CD14-positive monocyte (primary cell): ENCODE measurements at regions not wholly inside any gene's neighbourhood (a gene's known extent, or its start where the extent isn't known, plus 50 kb on each side); places are given as distances from the start of the nearest gene placed in this dataset.

Source experiments
- DNase-seq, 3 donors: peaks; one replicate each; pipeline ENCODE4 v3.0.0-alpha.2; 2011 to 2022
- H2AFZ ChIP-seq: 2 replicates; pipeline ENCODE4 v1.6.0; 2012; ENCODE audit warnings: mild to moderate bottlenecking, low read depth, low read length, inconsistent platforms; ENCODE audit not compliant: insufficient read depth, poor library complexity, severe bottlenecking
- H3K27ac ChIP-seq, 2 donors: 1 replicate in 1 of 2; 2 replicates in 1 of 2; pipeline ENCODE4 v1.5.1; 2012 to 2013; ENCODE audit warnings: low read length in 2 of 2, control low read depth in 1 of 2, inconsistent platforms in 1 of 2, low read depth in 1 of 2, mild to moderate bottlenecking in 1 of 2
- H3K27me3 ChIP-seq, 2 donors: one replicate each; pipeline versions ENCODE4 v1.6.0 to v1.6.1; 2011 to 2013; ENCODE audit warnings: low read length in 2 of 2; ENCODE audit not compliant: control insufficient read depth in 2 of 2, insufficient read depth in 2 of 2
- H3K36me3 ChIP-seq, 2 donors: replicated peaks in 1 of 2; 1 replicate in 1 of 2; 2 replicates in 1 of 2; pipeline versions ENCODE4 v1.5.1 to v1.6.1; 2012 to 2013; ENCODE audit warnings: low read length in 2 of 2, control low read depth in 1 of 2, inconsistent platforms in 1 of 2, mild to moderate bottlenecking in 1 of 2; ENCODE audit not compliant: insufficient read depth in 2 of 2, control insufficient read depth in 1 of 2
- H3K4me1 ChIP-seq, 2 donors: 1 replicate in 1 of 2; 2 replicates in 1 of 2; pipeline versions ENCODE4 v1.5.1 to v1.6.1; 2012 to 2013; ENCODE audit warnings: low read length in 2 of 2, control low read depth in 1 of 2, inconsistent platforms in 1 of 2, mild to moderate bottlenecking in 1 of 2, moderate library complexity in 1 of 2; ENCODE audit not compliant: insufficient read depth in 2 of 2, control insufficient read depth in 1 of 2
- H3K4me2 ChIP-seq: replicated peaks from 2 replicates; pipeline ENCODE3; 2012; ENCODE audit warnings: low read length, moderate library complexity, mild to moderate bottlenecking; ENCODE audit not compliant: poor library complexity, severe bottlenecking; ENCODE audit errors: extremely low read depth
- H3K4me3 ChIP-seq, 3 experiments: fragments of 200-600 bp in 1 of 3; sonication (generic) in 1 of 3; replicated peaks in 1 of 3; 1 replicate in 2 of 3; 2 replicates in 1 of 3; pipeline ENCODE4 v1.5.1; 2011 to 2013; ENCODE audit warnings: low read length in 3 of 3, mild to moderate bottlenecking in 3 of 3, control low read depth in 2 of 3, low read depth in 2 of 3, inconsistent platforms in 1 of 3, moderate library complexity in 1 of 3
- H3K79me2 ChIP-seq: 2 replicates; pipeline ENCODE4 v1.6.0; 2012; ENCODE audit warnings: mild to moderate bottlenecking, control low read depth, inconsistent platforms, low read length, moderate library complexity; ENCODE audit not compliant: insufficient read depth
- H3K9ac ChIP-seq: 2 replicates; pipeline ENCODE4 v1.6.0; 2017; ENCODE audit warnings: low read length, mild to moderate bottlenecking; ENCODE audit not compliant: insufficient read depth, poor library complexity, severe bottlenecking
- H3K9me3 ChIP-seq, 2 donors: replicated peaks in 1 of 2; 1 replicate in 1 of 2; 2 replicates in 1 of 2; pipeline versions ENCODE4 v1.5.1 to v1.6.1; 2012 to 2013; ENCODE audit warnings: low read length in 2 of 2, control low read depth in 1 of 2; ENCODE audit not compliant: control insufficient read depth in 1 of 2, insufficient read depth in 1 of 2
- H4K20me1 ChIP-seq: 2 replicates; pipeline ENCODE4 v1.6.0; 2012; ENCODE audit warnings: mild to moderate bottlenecking, low read length, control low read depth, moderate library complexity; ENCODE audit not compliant: insufficient read depth
- H3K27ac Mint-ChIP-seq, 7 donors: one replicate each; pipeline ENCODE4 v1.8.0; 2020; ENCODE audit warnings: mild to moderate bottlenecking in 7 of 7, mixed read lengths in 7 of 7, moderate library complexity in 6 of 7, inconsistent platforms in 2 of 7
- H3K27me3 Mint-ChIP-seq, 3 donors: one replicate each; pipeline ENCODE4 v1.8.0; 2021 to 2022; ENCODE audit warnings: low read depth in 3 of 3, mild to moderate bottlenecking in 3 of 3, mixed read lengths in 3 of 3, moderate library complexity in 3 of 3, inconsistent platforms in 1 of 3
- H3K36me3 Mint-ChIP-seq, 2 donors: one replicate each; pipeline ENCODE4 v1.8.0; 2020; ENCODE audit warnings: mixed read lengths in 2 of 2, inconsistent platforms in 1 of 2, mild to moderate bottlenecking in 1 of 2
- H3K4me1 Mint-ChIP-seq: one replicate; pipeline ENCODE4 v1.8.0; 2020; ENCODE audit warnings: mild to moderate bottlenecking, mixed read lengths
- H3K4me3 Mint-ChIP-seq, 2 donors: one replicate each; pipeline ENCODE4 v1.8.0; 2020; ENCODE audit warnings: mild to moderate bottlenecking in 2 of 2, mixed read lengths in 2 of 2, moderate library complexity in 1 of 2
- H3K9me3 Mint-ChIP-seq, 7 donors: one replicate each; pipeline ENCODE4 v1.8.0; 2020 to 2022; ENCODE audit warnings: mixed read lengths in 7 of 7, mild to moderate bottlenecking in 6 of 7, moderate library complexity in 6 of 7, inconsistent platforms in 2 of 7
- WGBS: methylation state at CpG from one replicate; pipeline ENCODE4 v1.1.5; 2013; ENCODE audit warnings: missing lambda C conversion rate; ENCODE audit not compliant: insufficient coverage; 5-methylcytosine and 5-hydroxymethylcytosine counted together
- intact Hi-C, 2 donors: fragments of 100-400 bp; cut with micrococcal nuclease; formaldehyde crosslinking; loops; one replicate each; pipeline versions ENCODE4 v1.15.0 to v1.15.1; 2023
- TF ChIP-seq, protein P1 (sequence below): fragments of 200-600 bp; IDR thresholded peaks from one replicate; pipeline ENCODE4 v1.8.0; 2022; ENCODE audit warnings: antibody characterized with exemption, mild to moderate bottlenecking

DNA sequence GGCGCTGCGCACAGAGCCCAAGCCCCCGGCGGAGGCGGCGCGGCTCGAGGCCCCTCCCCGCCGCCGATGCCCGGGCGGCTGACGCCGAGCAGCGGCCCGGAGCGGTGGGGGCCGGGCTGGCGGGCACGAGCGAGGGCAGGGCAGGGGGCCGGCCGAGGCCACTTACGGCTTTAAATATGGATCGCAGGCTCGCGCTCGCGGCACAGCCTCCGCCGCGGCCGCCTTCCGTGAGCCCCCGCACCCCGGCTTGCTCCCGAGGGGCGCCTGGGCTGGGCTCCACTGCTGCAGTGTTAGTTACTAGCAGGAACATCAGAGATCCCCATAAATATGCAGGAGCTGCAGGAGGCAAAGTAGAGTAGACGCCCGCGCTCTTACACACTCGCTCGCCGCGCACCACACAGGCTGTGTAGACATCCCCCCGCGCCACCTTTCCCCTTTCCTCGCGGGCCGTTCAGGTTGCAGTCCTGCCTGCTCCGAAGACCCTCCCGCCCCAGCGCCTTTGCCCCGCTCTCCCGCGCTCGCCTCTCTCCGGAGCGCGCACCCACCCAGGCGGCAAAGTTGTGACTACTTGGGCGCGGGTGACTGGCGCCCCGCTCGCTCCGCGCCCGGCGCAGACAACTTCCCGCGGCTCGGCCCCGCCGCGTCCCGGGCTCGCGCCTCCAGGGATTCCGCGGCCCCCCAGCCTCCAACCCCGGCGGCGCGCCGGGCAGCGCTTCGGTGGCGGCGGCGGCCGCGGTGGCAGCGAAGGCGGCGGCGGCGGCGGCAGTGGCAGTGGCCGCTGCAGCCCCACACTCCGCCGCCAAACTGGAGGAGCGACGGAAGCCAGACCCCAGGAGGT is 152.0 kb upstream of the SLC4A4 start:
- Mint-ChIP-seq H3K36me3 (peaks cover 0 to 3% of the 10 kb centered on the region in 2 donors), H3K27me3 (peaks cover 59 to 68% (median 59%) of the 10 kb centered on the region in 3 donors), H3K4me1 (peaks cover 25% of the 10 kb centered on the region), H3K9me3 (peaks cover 0 to 5% (median 3%) of the 10 kb centered on the region in 7 donors), H3K4me3 (peak overlapping the region; percentile 75 to 92), H3K27ac (no peak overlapping the region)
- Histone ChIP-seq H3K9me3 (no peaks in the 10 kb centered on the region), H2AFZ (peak overlapping the region; percentile 26), H3K36me3 (no peaks in the 10 kb centered on the region), H3K4me1 (peaks cover 11 to 12% of the 10 kb centered on the region in 2 donors), H3K27me3 (peaks cover 60 to 62% of the 10 kb centered on the region in 2 donors), H3K4me3 (peak overlapping the region; percentile 24 to 66 (median 28)), H3K4me2 (peak overlapping the region; percentile 70), H3K79me2 (no peaks in the 10 kb centered on the region), H3K27ac (no peak overlapping the region), H3K9ac (no peak overlapping the region), H4K20me1 (no peaks in the 10 kb centered on the region)
- DNase-seq = no peak
- WGBS = under 1% methylated on average over 105 of the region's 105 CpGs
- TF ChIP-seq, protein P1, sequence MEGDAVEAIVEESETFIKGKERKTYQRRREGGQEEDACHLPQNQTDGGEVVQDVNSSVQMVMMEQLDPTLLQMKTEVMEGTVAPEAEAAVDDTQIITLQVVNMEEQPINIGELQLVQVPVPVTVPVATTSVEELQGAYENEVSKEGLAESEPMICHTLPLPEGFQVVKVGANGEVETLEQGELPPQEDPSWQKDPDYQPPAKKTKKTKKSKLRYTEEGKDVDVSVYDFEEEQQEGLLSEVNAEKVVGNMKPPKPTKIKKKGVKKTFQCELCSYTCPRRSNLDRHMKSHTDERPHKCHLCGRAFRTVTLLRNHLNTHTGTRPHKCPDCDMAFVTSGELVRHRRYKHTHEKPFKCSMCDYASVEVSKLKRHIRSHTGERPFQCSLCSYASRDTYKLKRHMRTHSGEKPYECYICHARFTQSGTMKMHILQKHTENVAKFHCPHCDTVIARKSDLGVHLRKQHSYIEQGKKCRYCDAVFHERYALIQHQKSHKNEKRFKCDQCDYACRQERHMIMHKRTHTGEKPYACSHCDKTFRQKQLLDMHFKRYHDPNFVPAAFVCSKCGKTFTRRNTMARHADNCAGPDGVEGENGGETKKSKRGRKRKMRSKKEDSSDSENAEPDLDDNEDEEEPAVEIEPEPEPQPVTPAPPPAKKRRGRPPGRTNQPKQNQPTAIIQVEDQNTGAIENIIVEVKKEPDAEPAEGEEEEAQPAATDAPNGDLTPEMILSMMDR = no peak
- intact Hi-C loops = no loop called here

DNA sequence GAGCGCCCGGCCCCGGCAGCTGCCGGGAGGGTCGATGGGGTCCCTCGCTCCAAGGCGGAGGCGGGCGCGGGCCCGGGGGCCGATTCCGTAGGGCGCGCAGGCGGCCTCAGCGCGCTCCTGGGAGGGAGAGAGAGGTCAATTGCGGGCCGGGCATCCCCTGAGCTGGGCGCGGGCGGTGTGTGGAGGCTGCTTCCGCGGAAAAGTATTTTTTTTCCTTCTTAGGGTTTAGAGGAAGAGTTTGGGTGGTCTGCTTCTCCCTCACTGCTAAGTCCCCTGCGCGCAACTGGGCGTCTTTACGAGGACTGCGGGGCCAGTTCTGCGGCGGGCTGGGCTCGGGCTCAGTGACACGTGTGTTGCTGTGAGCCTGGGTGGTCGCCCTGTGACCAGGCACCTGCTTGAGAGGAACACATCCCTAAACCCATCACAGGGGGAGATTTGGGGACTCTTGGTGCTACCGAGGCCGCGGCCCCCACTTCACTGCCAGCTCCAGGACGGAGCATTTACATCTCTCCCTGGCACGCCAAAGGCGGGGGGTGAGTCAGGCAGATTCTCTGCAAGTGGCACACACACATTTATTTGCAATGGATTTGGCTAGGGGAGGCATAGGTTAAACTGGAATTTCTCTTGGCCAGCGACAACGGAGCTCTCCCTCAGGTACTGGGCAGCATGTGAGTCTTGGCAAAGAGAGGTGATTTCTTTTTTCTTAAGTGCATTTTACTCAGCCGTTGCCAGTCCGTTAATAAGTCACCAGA is 151.2 kb upstream of the SLC4A4 start:
- Histone ChIP-seq H3K36me3 (no peaks in the 10 kb centered on the region), H3K27me3 (peaks cover 60 to 62% of the 10 kb centered on the region in 2 donors), H3K4me3 (peak overlapping the region in 2 of 3 experiments; percentile 9 to 66), H3K27ac (no peak overlapping the region), H3K4me1 (peaks cover 11 to 12% of the 10 kb centered on the region in 2 donors), H3K4me2 (peak overlapping the region; percentile 70), H3K9ac (no peak overlapping the region), H2AFZ (peak overlapping the region; percentile 26), H3K79me2 (no peaks in the 10 kb centered on the region), H3K9me3 (no peaks in the 10 kb centered on the region), H4K20me1 (no peaks in the 10 kb centered on the region)
- intact Hi-C loops = no loop called here
- peaks cover 59 to 68% (median 61%) of the 10 kb centered on the region in 3 donors for H3K27me3 Mint-ChIP-seq
- TF ChIP-seq, protein P1 = no peak
- H3K4me1 Mint-ChIP-seq = peaks cover 25% of the 10 kb centered on the region
- DNase-seq = no peak
- H3K9me3 Mint-ChIP-seq = peaks cover 0 to 5% (median 3%) of the 10 kb centered on the region in 7 donors
- H3K4me3 Mint-ChIP-seq = peak overlapping the region; percentile 80 to 89
- no peak overlapping the region for H3K27ac Mint-ChIP-seq
- H3K36me3 Mint-ChIP-seq = peaks cover 0 to 3% of the 10 kb centered on the region in 2 donors
- WGBS = 0% methylated on average over 30 of the region's 45 CpGs
